HPDE6-E6E7 (cell line): ENCODE measurements at regions not wholly inside any gene's neighbourhood (a gene's known extent, or its start where the extent isn't known, plus 50 kb on each side); places are given as distances from the start of the nearest gene placed in this dataset.
"Not testable (repeated sequence)": the region's sequence is repeated elsewhere in the genome, so short reads cannot be mapped to it uniquely, and the experiment has no call there.

Experiments used
- DNase-seq: peaks from one replicate; pipeline ENCODE4 v3.0.0; 2011; ENCODE audit warnings: missing footprints; ENCODE audit errors: extremely low spot score

- no peak for DNase-seq
These were observed 63.5 kb downstream of the SPATA31D1 start for GRCh38 chr9:82052081-82052480.

- no peak for DNase-seq
These were observed 65.9 kb downstream of the SPATA31D1 start for GRCh38 chr9:82054264-82055015.

GRCh38 chr9:82057805-82058204 lies 69.2 kb downstream of the SPATA31D1 start:
- no peak for DNase-seq

DNA sequence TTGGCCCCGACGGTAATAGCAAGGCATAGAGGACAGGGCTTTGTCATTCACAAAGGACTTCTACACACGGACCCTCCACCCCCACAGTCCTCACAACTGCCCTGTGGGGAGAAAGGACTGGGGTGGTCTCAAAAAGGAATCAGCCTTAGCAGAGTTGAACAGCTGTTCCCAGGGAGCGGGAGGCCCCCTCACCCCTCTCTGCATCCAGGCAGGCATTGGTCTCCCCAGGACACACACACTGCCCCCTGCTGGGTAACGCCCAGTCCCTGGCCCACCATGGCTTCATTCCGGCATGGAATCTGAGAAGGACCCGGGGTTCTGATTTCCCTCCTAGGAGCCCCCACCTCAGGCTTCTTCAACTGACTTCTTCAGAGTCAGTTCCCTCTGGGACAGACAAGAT lies 73.2 kb downstream of the SPATA31D1 start:
- not testable (repeated sequence) for DNase-seq

DNA sequence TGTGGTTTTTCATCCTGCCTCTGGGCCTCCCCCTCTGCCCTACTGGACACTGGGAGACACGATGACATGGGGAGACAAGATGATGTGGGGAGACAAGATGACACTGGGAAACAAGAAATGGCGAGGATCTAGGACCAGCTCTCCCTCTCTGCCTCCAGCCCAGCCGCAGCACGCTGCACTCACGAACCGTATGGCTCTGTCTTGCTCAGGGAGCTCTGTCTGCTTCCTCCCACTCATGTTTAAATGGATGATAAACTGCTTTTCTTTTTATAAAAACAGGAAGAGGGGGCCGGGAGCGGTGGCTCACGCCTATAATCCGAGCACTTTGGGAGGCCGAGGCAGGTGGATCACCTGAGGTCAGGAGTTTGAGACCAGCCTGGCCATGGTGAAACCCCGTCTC lies 73.7 kb downstream of the SPATA31D1 start:
- DNase-seq = no peak

- DNase-seq = no peak
These were observed 85.3 kb downstream of the SPATA31D1 start for GRCh38 chr9:82073551-82074543.

DNA sequence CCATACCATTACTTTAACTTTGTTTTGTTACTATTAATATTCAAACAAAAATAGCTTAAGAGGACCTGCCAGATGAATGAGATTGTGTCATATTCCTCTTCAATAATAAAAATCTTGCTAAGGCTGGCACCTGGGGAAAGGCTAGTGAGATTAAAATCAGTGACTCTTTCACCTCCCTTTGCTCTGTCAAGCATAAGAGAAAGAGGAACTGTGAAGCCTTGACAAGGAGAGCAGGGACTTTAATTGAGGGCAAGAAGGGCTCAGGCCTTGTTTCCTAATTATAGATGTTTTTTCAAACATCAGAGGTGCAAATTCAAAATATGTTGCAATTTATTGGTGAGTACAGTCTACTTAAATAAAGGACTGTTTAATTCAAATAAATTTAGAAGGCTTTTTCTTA lies 91.7 kb downstream of the SPATA31D1 start:
- no peak for DNase-seq

DNA sequence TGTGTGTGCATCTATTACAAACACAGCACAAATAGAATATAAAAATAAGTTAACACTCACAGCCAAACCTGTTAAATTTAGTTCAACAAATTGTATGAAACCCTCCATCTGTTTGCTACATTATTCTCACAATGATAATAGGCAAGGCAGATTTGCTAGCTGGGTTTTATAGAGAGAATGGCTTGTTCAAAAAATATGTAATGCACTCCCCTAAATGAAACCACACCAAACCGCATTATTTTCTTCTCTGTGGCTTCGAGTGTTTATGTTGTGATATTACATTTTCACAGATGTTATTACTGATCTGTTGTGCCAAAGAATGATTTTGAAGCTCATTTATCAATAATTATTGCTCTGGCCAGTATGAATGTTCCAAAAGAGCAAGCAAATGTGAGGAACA lies 92.9 kb downstream of the SPATA31D1 start:
- DNase-seq = no peak

- DNase-seq = no peak
These were observed 94.0 kb downstream of the SPATA31D1 start for GRCh38 chr9:82082563-82082962.

- DNase-seq = no peak
These were observed 100.0 kb downstream of the SPATA31D1 start for GRCh38 chr9:82088591-82088990.

DNA sequence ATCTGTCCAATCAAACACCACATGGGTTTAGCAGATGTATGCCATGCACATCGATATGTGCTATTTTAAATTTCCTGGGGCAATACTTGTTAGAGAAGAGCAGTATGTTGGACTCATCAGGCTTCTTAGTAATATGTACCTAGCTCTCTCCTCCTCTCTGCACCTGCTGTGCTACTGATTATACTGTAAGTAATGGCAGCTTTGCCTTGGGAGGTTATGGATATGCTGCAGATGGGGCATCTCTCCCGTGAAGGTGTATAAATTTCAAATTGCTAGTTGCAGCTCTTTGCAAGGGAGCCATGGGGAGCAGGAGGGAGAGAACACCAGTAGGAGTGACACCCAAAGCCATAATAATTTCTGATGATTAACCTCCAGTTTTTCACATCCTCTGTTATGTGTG lies 101.5 kb downstream of the SPATA31D1 start:
- DNase-seq = no peak

GRCh38 chr9:82091100-82091499 lies 102.5 kb downstream of the SPATA31D1 start:
- DNase-seq = no peak

GRCh38 chr9:82091610-82092009 lies 103.0 kb downstream of the SPATA31D1 start:
- DNase-seq = no peak

DNA sequence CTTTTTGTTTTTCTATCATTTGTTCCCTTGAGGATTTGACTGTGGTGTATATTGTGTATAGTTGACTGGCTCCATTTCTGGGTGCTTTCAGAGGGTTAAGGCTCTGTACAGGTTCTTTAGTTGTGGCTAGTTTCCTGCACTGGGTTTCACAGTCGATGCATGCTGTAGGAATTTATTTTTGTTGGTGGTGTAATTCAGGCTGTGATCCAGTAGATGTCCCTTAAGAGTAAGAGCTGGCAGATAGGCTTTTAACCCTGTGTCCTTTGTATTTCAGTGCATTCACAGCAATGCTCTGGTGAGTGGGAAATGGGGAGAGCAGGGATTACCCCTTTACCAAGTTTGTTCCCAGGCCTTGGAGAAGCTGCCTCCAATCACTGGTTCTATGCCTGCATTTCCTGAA lies 112.9 kb downstream of the SPATA31D1 start:
- no peak for DNase-seq

DNA sequence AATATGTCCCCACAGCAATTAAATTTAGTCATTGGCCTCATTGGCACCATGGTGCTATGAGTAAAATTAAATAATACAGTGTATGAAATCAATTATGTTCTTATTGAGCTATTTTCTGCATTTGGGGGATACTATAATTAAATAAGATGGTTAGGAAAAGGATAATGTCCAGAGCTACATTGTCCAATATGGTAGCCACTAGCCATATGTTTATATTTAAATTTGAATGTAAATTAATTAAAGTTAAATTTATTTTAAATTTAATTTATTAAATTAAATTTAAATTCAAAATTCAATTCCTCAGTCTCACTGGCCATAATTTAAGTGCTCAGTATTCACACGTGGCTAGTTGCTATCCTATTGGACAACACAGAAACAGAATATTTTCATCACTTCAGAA lies 115.7 kb downstream of the SPATA31D1 start:
- no peak for DNase-seq

DNA sequence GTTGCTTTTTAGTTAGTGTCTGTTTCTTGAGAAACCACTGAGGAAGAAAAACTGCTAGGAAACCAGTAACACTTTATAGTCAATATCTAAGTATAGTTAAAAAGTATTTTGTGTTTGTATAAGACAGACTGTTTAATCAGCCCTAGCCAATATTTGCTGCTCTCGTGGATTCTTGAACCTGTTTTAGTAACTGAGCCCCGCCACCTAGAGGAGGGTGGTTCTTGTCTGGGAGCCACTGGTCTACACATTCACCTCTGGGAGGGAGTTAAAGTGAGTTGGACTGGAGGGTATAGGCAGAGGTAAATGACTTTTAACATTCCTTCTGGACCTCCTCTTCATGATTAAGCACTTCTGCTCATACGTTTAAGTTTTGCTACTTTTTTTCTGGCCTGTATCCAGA lies 117.2 kb downstream of the SPATA31D1 start:
- no peak for DNase-seq

DNA sequence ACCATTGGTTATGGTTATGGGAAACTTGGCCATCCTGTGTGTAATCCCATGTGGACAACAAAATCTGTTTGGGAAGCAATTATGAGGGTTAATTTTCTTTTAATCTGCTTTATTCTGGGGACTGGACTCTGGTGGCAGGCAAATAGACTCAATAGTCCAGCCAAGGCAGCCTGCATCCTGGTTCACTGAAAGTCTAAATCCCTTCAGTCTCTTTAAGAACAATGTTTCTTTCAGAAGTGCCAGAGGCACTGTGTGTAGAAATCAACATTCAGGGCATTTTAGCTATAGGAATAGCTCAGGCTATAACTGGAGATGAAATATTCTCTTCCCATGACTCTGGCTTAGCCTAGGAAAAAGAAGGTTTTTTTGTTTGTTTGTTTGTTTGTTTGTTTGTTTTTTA lies 118.0 kb downstream of the SPATA31D1 start:
- no peak for DNase-seq

- DNase-seq = no peak
These were observed 119.9 kb downstream of the SPATA31D1 start for GRCh38 chr9:82108474-82108873.

DNA sequence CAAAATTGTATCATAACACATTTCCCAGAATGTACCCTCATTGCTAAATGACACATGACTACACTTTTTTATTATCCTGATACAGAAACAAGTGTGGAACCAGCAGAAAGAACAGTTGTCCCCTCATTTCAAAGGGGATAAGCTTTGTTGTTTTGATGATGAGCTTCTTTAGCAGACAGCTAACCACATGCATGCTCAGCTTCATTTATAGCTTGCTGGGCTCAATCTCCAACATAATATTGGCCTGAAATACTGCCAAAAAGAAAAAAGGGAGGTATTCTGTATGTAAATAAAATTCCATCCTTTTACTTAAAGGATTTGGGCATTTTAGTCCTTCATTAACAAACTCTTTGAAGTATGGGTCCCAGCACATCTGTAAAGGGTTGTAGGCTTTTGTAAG lies 120.4 kb downstream of the SPATA31D1 start:
- no peak for DNase-seq

DNA sequence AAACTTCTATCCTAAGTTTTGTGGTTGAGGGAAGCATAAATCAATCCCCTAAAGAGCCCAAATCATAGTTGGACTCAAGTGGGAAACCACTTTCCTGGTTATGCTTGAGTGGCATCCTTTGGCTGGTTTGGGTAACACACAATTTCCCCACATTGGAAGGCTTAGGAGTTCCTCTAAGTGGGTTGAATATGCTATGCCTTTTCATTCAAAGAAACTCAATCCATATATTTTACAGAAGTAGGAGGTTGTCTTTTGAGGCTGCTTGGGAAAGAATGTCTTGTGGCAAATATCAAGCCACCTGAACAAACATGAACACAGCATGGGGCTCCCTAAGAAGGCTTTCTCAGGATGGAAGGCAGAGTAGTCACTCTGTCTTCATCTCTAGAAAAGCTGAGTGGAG lies 121.1 kb downstream of the SPATA31D1 start:
- DNase-seq = no peak

- no peak for DNase-seq
These were observed 122.3 kb downstream of the SPATA31D1 start for GRCh38 chr9:82110881-82111280.

GRCh38 chr9:82115331-82115730 lies 126.8 kb downstream of the SPATA31D1 start:
- DNase-seq = no peak

DNA sequence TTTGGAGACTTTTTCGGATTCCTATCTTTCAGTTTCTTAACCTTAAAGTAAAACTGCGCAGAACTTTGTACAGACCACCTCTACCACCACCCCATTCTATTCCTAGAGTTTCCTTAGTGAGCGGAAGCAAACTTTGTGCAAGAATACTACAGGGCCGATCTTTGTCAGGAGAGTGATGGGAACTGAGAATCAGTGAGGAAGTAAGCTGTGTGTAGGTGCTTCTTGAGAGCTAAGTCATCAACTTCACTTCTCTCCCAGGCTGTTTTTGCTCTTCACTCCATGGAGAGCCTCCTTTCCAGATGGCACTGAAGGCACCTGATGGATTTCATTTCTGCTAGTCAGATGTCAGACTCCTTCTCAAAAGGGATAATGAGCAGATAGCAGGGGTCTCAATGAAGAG lies 127.3 kb downstream of the SPATA31D1 start:
- no peak for DNase-seq
